ENCODE measurements at regions not wholly inside any gene's neighbourhood (a gene's known extent, or its start where the extent isn't known, plus 50 kb on each side); places are given as distances from the start of the nearest gene placed in this dataset.
"Not testable (repeated sequence)": the region's sequence is repeated elsewhere in the genome, so short reads cannot be mapped to it uniquely, and the experiment has no call there.

- Histone ChIP-seq H3K9me2 (ENCODE audit: insufficient read depth, low read length) (no peaks in the 10 kb centered on the region), H3K4me1 (ENCODE audit: insufficient read depth, low read length, poor library complexity, severe bottlenecking) (no peaks in the 10 kb centered on the region), H3K4me3 (ENCODE audit: low read depth, low read length, poor library complexity, severe bottlenecking) (no peak overlapping the region), H4K20me1 (ENCODE audit: insufficient read depth, low read length) (no peaks in the 10 kb centered on the region), H3K4me2 (ENCODE audit: low read length) (no peak overlapping the region), H3K36me3 (ENCODE audit: insufficient read depth, low read length) (no peaks in the 10 kb centered on the region), H3K79me2 (ENCODE audit: insufficient read depth, low read depth, low read length) (no peaks in the 10 kb centered on the region), H3K27ac (ENCODE audit: low read depth, low read length, poor library complexity, severe bottlenecking) (no peak overlapping the region), H2AFZ (ENCODE audit: low read length) (no peak overlapping the region), H3K9me3 (ENCODE audit: low read length) (no peaks in the 10 kb centered on the region)
- CTCF ChIA-PET (ENCODE audit: unreplicated experiment), result no interaction called here
- TF ChIP-seq CTCF (conservative IDR thresholded peaks at IDR 0.05; ENCODE audit: low read length), result no peak
- TF ChIP-seq EZH2phosphoT487 (IDR thresholded peaks at IDR 0.05; ENCODE audit: borderline replicate concordance, low read depth, low read length), result no peak
- DNase-seq (ENCODE audit: low spot score), result no peak
- no TSS peak for BruUV-seq (replicated peaks)
- POLR2A ChIA-PET, result no interaction called here
- intact Hi-C loops (cut with micrococcal nuclease; ENCODE audit: unreplicated experiment), result no loop called here
Observed at GRCh38 chr3:75325716-75326115, 338.4 kb upstream of the FRG2C start.

DNA sequence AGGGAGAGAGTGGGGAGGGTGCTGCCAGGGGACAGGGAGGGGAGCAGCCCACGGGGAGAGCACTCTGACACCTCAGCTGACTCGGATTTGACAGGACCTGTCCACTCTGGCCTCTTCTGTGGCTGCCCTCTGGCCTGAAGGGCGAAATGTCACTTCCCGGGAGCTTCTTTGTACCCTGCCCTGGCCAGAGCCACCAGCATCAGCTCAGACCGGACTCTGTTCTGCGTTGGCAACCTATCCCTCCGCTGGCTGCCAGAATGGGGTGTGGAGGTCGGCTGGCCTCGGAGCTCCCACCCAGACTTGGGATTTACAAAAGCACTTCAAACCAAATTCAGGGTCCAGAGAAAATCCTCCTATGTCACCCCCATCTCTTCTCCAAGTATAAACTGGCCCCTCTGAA is 336.7 kb upstream of the FRG2C start:
- CTCF ChIA-PET (ENCODE audit: unreplicated experiment), result no interaction called here
- H3K4me1 ChIP-seq (ENCODE audit: insufficient read depth, low read length, poor library complexity, severe bottlenecking), result no peaks in the 10 kb centered on the region
- POLR2A ChIA-PET, result no interaction called here
- H3K4me3 ChIP-seq (ENCODE audit: low read depth, low read length, poor library complexity, severe bottlenecking), result no peak overlapping the region
- no TSS peak for BruUV-seq (replicated peaks)
- no peaks in the 10 kb centered on the region for H3K79me2 ChIP-seq (ENCODE audit: insufficient read depth, low read depth, low read length)
- no peak for DNase-seq (ENCODE audit: low spot score)
- no peak overlapping the region for H3K4me2 ChIP-seq (ENCODE audit: low read length)
- TF ChIP-seq EZH2phosphoT487 (IDR thresholded peaks at IDR 0.05; ENCODE audit: borderline replicate concordance, low read depth, low read length) (no peak), CTCF (conservative IDR thresholded peaks at IDR 0.05; ENCODE audit: low read length) (no peak)
- H3K36me3 ChIP-seq (ENCODE audit: insufficient read depth, low read length), result no peaks in the 10 kb centered on the region
- H2AFZ ChIP-seq (ENCODE audit: low read length), result no peak overlapping the region
- H3K27ac ChIP-seq (ENCODE audit: low read depth, low read length, poor library complexity, severe bottlenecking), result no peak overlapping the region
- H3K9me3 ChIP-seq (ENCODE audit: low read length), result no peaks in the 10 kb centered on the region
- intact Hi-C loops (cut with micrococcal nuclease; ENCODE audit: unreplicated experiment), result no loop called here
- H3K9me2 ChIP-seq (ENCODE audit: insufficient read depth, low read length), result no peaks in the 10 kb centered on the region
- no peaks in the 10 kb centered on the region for H4K20me1 ChIP-seq (ENCODE audit: insufficient read depth, low read length)

DNA sequence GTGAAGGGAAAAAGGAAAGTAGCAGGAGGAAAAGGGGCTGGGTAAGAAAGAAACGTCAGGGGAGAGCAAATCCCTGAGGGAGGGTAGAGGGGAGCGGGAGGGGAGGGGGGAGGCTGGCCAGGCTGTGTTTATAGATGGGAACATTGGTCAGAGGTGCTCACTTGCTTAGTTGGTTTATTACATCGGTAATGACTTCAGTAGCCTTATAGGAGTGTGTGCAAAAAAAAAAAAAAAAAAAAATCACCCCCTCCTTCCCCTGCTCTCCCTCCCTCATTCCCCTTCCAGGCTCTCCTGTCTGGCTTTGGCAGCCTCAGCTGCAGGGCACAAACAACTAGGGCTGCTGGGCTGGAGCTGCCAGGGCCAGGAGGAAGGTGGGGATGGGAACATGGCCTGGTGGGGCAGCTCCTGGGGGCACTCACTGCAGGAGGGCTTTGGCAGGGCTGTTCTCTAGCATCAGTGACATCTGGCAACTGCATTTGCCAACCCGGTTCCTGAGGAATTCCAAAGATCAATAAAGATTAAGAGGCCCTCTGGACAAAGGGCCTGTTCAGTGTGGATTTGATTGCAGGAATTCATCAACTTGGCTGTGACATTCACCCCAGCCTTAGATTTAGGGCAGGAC is 334.5 kb upstream of the FRG2C start:
- ChIA-PET POLR2A (no interaction called here), CTCF (ENCODE audit: unreplicated experiment) (no interaction called here)
- no TSS peak for BruUV-seq (replicated peaks)
- Histone ChIP-seq H3K4me1 (ENCODE audit: insufficient read depth, low read length, poor library complexity, severe bottlenecking) (no peaks in the 10 kb centered on the region), H3K9me2 (ENCODE audit: insufficient read depth, low read length) (no peaks in the 10 kb centered on the region), H3K4me2 (ENCODE audit: low read length) (no peak overlapping the region), H3K4me3 (ENCODE audit: low read depth, low read length, poor library complexity, severe bottlenecking) (no peak overlapping the region), H3K27ac (ENCODE audit: low read depth, low read length, poor library complexity, severe bottlenecking) (no peak overlapping the region), H3K79me2 (ENCODE audit: insufficient read depth, low read depth, low read length) (no peaks in the 10 kb centered on the region), H3K36me3 (ENCODE audit: insufficient read depth, low read length) (no peaks in the 10 kb centered on the region), H2AFZ (ENCODE audit: low read length) (no peak overlapping the region), H3K9me3 (ENCODE audit: low read length) (no peaks in the 10 kb centered on the region), H4K20me1 (ENCODE audit: insufficient read depth, low read length) (no peaks in the 10 kb centered on the region)
- DNase-seq (ENCODE audit: low spot score), result no peak
- intact Hi-C loops (cut with micrococcal nuclease; ENCODE audit: unreplicated experiment), result no loop called here
- TF ChIP-seq EZH2phosphoT487 (IDR thresholded peaks at IDR 0.05; ENCODE audit: borderline replicate concordance, low read depth, low read length), result no peak
- TF ChIP-seq CTCF (conservative IDR thresholded peaks at IDR 0.05; ENCODE audit: low read length), result no peak

DNA sequence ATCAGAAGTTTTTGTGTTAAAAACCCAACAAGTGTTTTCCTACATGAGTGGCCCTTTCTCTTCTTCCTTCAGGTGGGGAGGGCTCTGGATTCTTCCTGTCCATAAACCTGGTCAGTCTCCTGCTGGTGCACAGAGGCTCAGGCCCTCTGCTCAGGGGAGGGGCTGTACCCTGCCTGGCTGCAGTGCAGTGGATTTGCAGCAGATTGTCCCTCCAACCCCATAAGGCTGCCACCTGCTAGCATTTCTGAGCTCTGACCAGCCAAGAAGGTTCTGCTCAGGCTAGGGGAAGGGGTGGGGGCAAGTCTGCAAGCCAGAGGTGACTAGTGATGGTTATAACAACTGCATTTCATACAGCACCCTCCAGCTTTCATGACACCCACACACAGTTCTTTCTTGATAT is 333.7 kb upstream of the FRG2C start:
- H3K4me2 ChIP-seq (ENCODE audit: low read length); H3K9me2 ChIP-seq (ENCODE audit: insufficient read depth, low read length); H3K27ac ChIP-seq (ENCODE audit: low read depth, low read length, poor library complexity, severe bottlenecking); intact Hi-C loops (cut with micrococcal nuclease; ENCODE audit: unreplicated experiment); DNase-seq (ENCODE audit: low spot score); H4K20me1 ChIP-seq (ENCODE audit: insufficient read depth, low read length); H3K79me2 ChIP-seq (ENCODE audit: insufficient read depth, low read depth, low read length); POLR2A ChIA-PET; H3K4me3 ChIP-seq (ENCODE audit: low read depth, low read length, poor library complexity, severe bottlenecking); CTCF ChIA-PET (ENCODE audit: unreplicated experiment); BruUV-seq (replicated peaks); H2AFZ ChIP-seq (ENCODE audit: low read length); H3K4me1 ChIP-seq (ENCODE audit: insufficient read depth, low read length, poor library complexity, severe bottlenecking); H3K36me3 ChIP-seq (ENCODE audit: insufficient read depth, low read length); H3K9me3 ChIP-seq (ENCODE audit: low read length): not testable (repeated sequence)
